Neuronal stem cell (in vitro differentiated cells): ENCODE measurements at regions not wholly inside any gene's neighbourhood (a gene's known extent, or its start where the extent isn't known, plus 50 kb on each side); places are given as distances from the start of the nearest gene placed in this dataset.

Experiments
- DNase-seq: peaks from one replicate; pipeline ENCODE4 v3.0.0-alpha.2; 2013; ENCODE audit warnings: low spot score
- H2AFZ ChIP-seq: one replicate; pipeline ENCODE4 v1.6.1; 2013; ENCODE audit warnings: mild to moderate bottlenecking, low read length, inconsistent platforms
- H2AK5ac ChIP-seq: 2 replicates; pipeline ENCODE4 v1.6.1; 2013; ENCODE audit warnings: low read depth, mild to moderate bottlenecking, inconsistent platforms, low read length, moderate library complexity, mixed read lengths
- H2BK120ac ChIP-seq: 2 replicates; pipeline ENCODE4 v1.6.1; 2013; ENCODE audit warnings: low read depth, mild to moderate bottlenecking, inconsistent platforms, low read length, moderate library complexity, mixed read lengths
- H2BK12ac ChIP-seq: one replicate; pipeline ENCODE4 v1.6.1; 2013; ENCODE audit warnings: low read length, inconsistent platforms
- H2BK15ac ChIP-seq: 2 replicates; pipeline ENCODE4 v1.6.1; 2013; ENCODE audit warnings: mild to moderate bottlenecking, low read length, inconsistent platforms, mixed read lengths
- H2BK5ac ChIP-seq: one replicate; pipeline ENCODE4 v1.6.1; 2013; ENCODE audit warnings: inconsistent platforms, mild to moderate bottlenecking, low read length, moderate library complexity
- H3K14ac ChIP-seq: one replicate; pipeline ENCODE4 v1.6.1; 2013; ENCODE audit warnings: low read length, inconsistent platforms
- H3K18ac ChIP-seq: 2 replicates; pipeline ENCODE4 v1.6.1; 2013; ENCODE audit warnings: low read length, inconsistent platforms
- H3K23ac ChIP-seq: 2 replicates; pipeline ENCODE4 v1.6.1; 2013; ENCODE audit warnings: low read depth, mild to moderate bottlenecking, mixed read lengths, low read length, inconsistent platforms; ENCODE audit not compliant: poor library complexity
- H3K27ac ChIP-seq: replicated peaks from 3 replicates; pipeline ENCODE4 v1.5.1; 2013; ENCODE audit warnings: low read length, inconsistent platforms
- H3K27me3 ChIP-seq, 3 experiments: 2 replicates each; pipeline ENCODE4 v1.6.1; 2013; ENCODE audit warnings: low read length in 3 of 3, mild to moderate bottlenecking in 2 of 3, inconsistent platforms in 1 of 3, low read depth in 1 of 3, mixed read lengths in 1 of 3, moderate library complexity in 1 of 3; ENCODE audit not compliant: control insufficient read depth in 3 of 3, insufficient read depth in 3 of 3
- H3K36me3 ChIP-seq, 2 donors: replicated peaks in 1 of 2; 2 replicates each; pipeline ENCODE4 v1.6.1; 2013; ENCODE audit warnings: low read length in 2 of 2; ENCODE audit not compliant: control insufficient read depth in 2 of 2, insufficient read depth in 2 of 2
- H3K4ac ChIP-seq: 2 replicates; pipeline ENCODE4 v1.6.1; 2013; ENCODE audit warnings: inconsistent platforms, mild to moderate bottlenecking, low read length, moderate library complexity
- H3K4me1 ChIP-seq, 2 donors: 1 replicate in 1 of 2; 2 replicates in 1 of 2; pipeline ENCODE4 v1.6.1; 2013; ENCODE audit warnings: low read length in 2 of 2, low read depth in 1 of 2; ENCODE audit not compliant: control insufficient read depth in 2 of 2, insufficient read depth in 1 of 2
- H3K4me2 ChIP-seq: one replicate; pipeline ENCODE4 v1.6.1; 2013; ENCODE audit warnings: mild to moderate bottlenecking, low read length, inconsistent platforms; ENCODE audit not compliant: insufficient read depth, poor library complexity, severe bottlenecking
- H3K4me3 ChIP-seq, 2 donors: 2 replicates each; pipeline ENCODE4 v1.5.1; 2013; ENCODE audit warnings: low read length in 2 of 2, mild to moderate bottlenecking in 2 of 2, inconsistent platforms in 1 of 2, moderate library complexity in 1 of 2
- H3K79me1 ChIP-seq: one replicate; pipeline ENCODE4 v1.6.1; 2013; ENCODE audit warnings: low read depth, mild to moderate bottlenecking, inconsistent platforms, low read length, moderate library complexity
- H3K9ac ChIP-seq: one replicate; pipeline ENCODE4 v1.6.1; 2013; ENCODE audit warnings: mild to moderate bottlenecking, low read depth, low read length, inconsistent platforms; ENCODE audit not compliant: poor library complexity
- H3K9me3 ChIP-seq, 2 donors: replicated peaks in 1 of 2; 2 replicates each; pipeline versions ENCODE3 to v1.6.1; 2013; ENCODE audit warnings: low read length in 2 of 2, mild to moderate bottlenecking in 2 of 2, inconsistent platforms in 1 of 2, low read depth in 1 of 2, mixed read lengths in 1 of 2, moderate library complexity in 1 of 2; ENCODE audit not compliant: control insufficient read depth in 2 of 2, insufficient read depth in 1 of 2
- H4K8ac ChIP-seq: one replicate; pipeline ENCODE4 v1.6.1; 2013; ENCODE audit warnings: low read depth, mild to moderate bottlenecking, inconsistent platforms, low read length, moderate library complexity
- H4K91ac ChIP-seq: one replicate; pipeline ENCODE4 v1.6.1; 2013; ENCODE audit warnings: low read length, low read depth, mild to moderate bottlenecking, inconsistent platforms; ENCODE audit not compliant: poor library complexity
- WGBS, 2 donors: extraction: QIAGEN DNeasy Blood & Tissue Kit; methylation state at CpG; one replicate each; pipeline ENCODE4 v1.1.7; 2013; ENCODE audit warnings: missing lambda C conversion rate in 2 of 2, mixed read lengths in 1 of 2; ENCODE audit not compliant: insufficient read length in 2 of 2, insufficient replicate concordance in 1 of 2; ENCODE audit errors: extremely low coverage in 2 of 2; 5-methylcytosine and 5-hydroxymethylcytosine counted together

DNA sequence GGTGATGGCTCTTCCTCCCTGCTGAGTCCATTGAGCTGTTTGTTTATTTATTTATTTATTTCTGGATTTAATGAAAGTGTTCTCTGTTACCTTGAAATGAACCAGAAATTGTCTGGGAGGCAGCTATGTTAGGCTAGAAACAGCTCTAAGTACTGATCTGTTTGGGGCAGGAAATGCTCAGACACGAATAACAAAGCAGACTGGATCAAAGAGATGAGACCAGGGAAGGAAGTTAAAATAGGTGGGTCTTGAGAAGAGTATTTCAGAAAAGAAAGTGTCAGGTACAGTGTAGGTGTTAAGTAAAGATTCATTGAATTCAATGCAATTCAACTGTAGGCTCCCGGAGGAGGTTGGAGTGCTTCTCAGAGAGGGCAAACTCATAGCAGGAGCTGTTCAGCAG is 173.3 kb downstream of the IL20RB start:
- no peak overlapping the region for H2BK12ac ChIP-seq
- no peak overlapping the region for H3K18ac ChIP-seq
- no peak overlapping the region for H2BK15ac ChIP-seq
- no peak overlapping the region for H2AFZ ChIP-seq
- no peak overlapping the region for H2BK5ac ChIP-seq
- no peak overlapping the region for H2AK5ac ChIP-seq
- no peak for DNase-seq
- H2BK120ac ChIP-seq, result no peak overlapping the region
- H3K9ac ChIP-seq, result no peak overlapping the region
- H3K27me3 ChIP-seq, result no peaks in the 10 kb centered on the region
- WGBS, 2 donors, result no CpG with 5 or more reads among the region's 2 CpGs
- no peak overlapping the region for H3K14ac ChIP-seq
- H3K23ac ChIP-seq, result no peak overlapping the region
- no peak overlapping the region for H3K27ac ChIP-seq
- H3K4me3 ChIP-seq, result no peak overlapping the region
- no peak overlapping the region for H3K4ac ChIP-seq
- H3K9me3 ChIP-seq, result no peaks in the 10 kb centered on the region
- H3K36me3 ChIP-seq, result no peaks in the 10 kb centered on the region
- no peaks in the 10 kb centered on the region for H3K79me1 ChIP-seq
- no peak overlapping the region for H4K8ac ChIP-seq
- no peaks in the 10 kb centered on the region for H3K4me1 ChIP-seq
- H4K91ac ChIP-seq, result no peak overlapping the region
- no peak overlapping the region for H3K4me2 ChIP-seq

DNA sequence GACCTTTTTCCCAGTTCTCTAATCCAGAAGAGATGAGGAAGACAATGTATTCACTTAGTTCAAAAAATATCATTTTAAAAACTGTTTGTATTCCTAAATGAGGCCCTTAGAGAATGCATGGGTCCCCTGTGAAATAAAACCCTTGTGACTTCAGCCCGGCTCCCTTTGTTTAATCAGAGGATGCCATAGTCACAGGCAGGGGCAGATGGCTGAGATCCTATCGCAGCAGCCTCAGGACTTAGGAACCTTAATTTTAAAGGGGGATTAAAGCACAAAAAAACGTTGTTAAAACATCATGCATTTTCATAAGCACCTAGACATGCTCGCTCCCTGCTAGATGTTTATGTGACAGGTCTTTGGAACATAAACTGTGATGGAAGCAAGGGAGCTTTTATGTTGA is 176.6 kb downstream of the IL20RB start:
- Histone ChIP-seq H3K27ac (no peak overlapping the region), H3K27me3 (peaks cover 0 to 1% (median 0%) of the 10 kb centered on the region in 3 experiments), H3K18ac (no peak overlapping the region), H3K4me1 (peaks cover 0 to 1% of the 10 kb centered on the region in 2 donors), H4K8ac (no peak overlapping the region), H3K4ac (no peak overlapping the region), H3K23ac (no peak overlapping the region), H2BK15ac (no peak overlapping the region), H3K79me1 (no peaks in the 10 kb centered on the region), H3K36me3 (no peaks in the 10 kb centered on the region), H2BK5ac (no peak overlapping the region), H2AK5ac (no peak overlapping the region), H3K4me3 (no peak overlapping the region), H3K9me3 (no peaks in the 10 kb centered on the region), H4K91ac (no peak overlapping the region), H3K4me2 (no peak overlapping the region), H2BK12ac (no peak overlapping the region), H2AFZ (no peak overlapping the region), H2BK120ac (no peak overlapping the region), H3K14ac (no peak overlapping the region), H3K9ac (no peak overlapping the region)
- DNase-seq, result no peak
- no CpG with 5 or more reads among the region's 4 CpGs for WGBS, 2 donors

- no peak overlapping the region for H3K23ac ChIP-seq
- H3K4me1 ChIP-seq, result no peaks in the 10 kb centered on the region
- H3K27me3 ChIP-seq, result no peaks in the 10 kb centered on the region
- no peak overlapping the region for H2AFZ ChIP-seq
- DNase-seq, result no peak
- H2BK12ac ChIP-seq, result no peak overlapping the region
- no peak overlapping the region for H3K14ac ChIP-seq
- H3K36me3 ChIP-seq, result no peaks in the 10 kb centered on the region
- no peak overlapping the region for H3K27ac ChIP-seq
- no peak overlapping the region for H2BK15ac ChIP-seq
- H2AK5ac ChIP-seq, result no peak overlapping the region
- no peak overlapping the region for H3K18ac ChIP-seq
- H4K8ac ChIP-seq, result no peak overlapping the region
- no peak overlapping the region for H3K4me3 ChIP-seq
- H3K4me2 ChIP-seq, result no peak overlapping the region
- WGBS, 2 donors, result no CpG with 5 or more reads among the region's 3 CpGs
- H3K9ac ChIP-seq, result no peak overlapping the region
- no peak overlapping the region for H2BK5ac ChIP-seq
- H3K79me1 ChIP-seq, result no peaks in the 10 kb centered on the region
- no peak overlapping the region for H3K4ac ChIP-seq
- H4K91ac ChIP-seq, result no peak overlapping the region
- no peaks in the 10 kb centered on the region for H3K9me3 ChIP-seq
- no peak overlapping the region for H2BK120ac ChIP-seq
These were observed 190.6 kb downstream of the IL20RB start for GRCh38 chr3:137148406-137148805.

- Histone ChIP-seq H3K79me1 (no peaks in the 10 kb centered on the region), H3K14ac (no peak overlapping the region), H3K9ac (no peak overlapping the region), H3K27me3 (no peaks in the 10 kb centered on the region), H2AK5ac (no peak overlapping the region), H3K4me1 (no peaks in the 10 kb centered on the region), H4K8ac (no peak overlapping the region), H2BK120ac (no peak overlapping the region), H3K27ac (no peak overlapping the region), H2BK5ac (no peak overlapping the region), H2BK15ac (no peak overlapping the region), H3K9me3 (no peaks in the 10 kb centered on the region), H3K18ac (no peak overlapping the region), H4K91ac (no peak overlapping the region), H3K23ac (no peak overlapping the region), H2BK12ac (no peak overlapping the region), H2AFZ (no peak overlapping the region), H3K4me3 (no peak overlapping the region), H3K4ac (no peak overlapping the region), H3K4me2 (no peak overlapping the region), H3K36me3 (no peaks in the 10 kb centered on the region)
- WGBS, 2 donors, result no CpG with 5 or more reads among the region's 2 CpGs
- no peak for DNase-seq
These were observed 191.1 kb downstream of the IL20RB start for GRCh38 chr3:137148917-137149316.
